AG09319 (cell line): ENCODE measurements at regions not wholly inside any gene's neighbourhood (a gene's known extent, or its start where the extent isn't known, plus 50 kb on each side); places are given as distances from the start of the nearest gene placed in this dataset.

Experiments used
- DNase-seq: peaks from one replicate; pipeline ENCODE4 v3.0.0-alpha.2; 2010; ENCODE audit warnings: low read depth; ENCODE audit errors: extremely low read depth
- TF ChIP-seq, protein P1 (sequence below): IDR thresholded peaks from 2 replicates; pipeline ENCODE4 v1.5.1; 2011; ENCODE audit warnings: low read depth, mild to moderate bottlenecking, inconsistent platforms, low read length, moderate library complexity

DNA sequence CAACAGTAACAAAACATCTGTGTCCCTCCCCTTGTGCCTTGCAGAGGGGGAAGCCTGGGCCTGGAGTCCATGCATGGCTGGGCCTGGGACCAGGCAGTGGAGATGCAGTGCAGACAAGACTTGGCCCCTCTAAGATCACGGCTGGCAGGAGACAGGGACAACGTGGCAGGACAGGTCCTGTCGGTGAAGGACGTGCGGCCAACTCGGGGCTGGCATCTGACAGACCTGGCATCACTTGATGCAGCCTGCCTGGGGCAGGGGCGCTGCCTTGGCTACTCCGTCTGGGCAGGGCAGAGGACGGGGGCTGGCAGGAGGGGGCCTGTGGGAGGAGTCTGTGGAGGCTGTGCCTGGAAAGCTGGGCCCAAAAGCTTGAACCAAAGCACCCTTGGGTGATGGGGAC, 112.1 kb downstream of the CPZ start:
- TF ChIP-seq, protein P1, sequence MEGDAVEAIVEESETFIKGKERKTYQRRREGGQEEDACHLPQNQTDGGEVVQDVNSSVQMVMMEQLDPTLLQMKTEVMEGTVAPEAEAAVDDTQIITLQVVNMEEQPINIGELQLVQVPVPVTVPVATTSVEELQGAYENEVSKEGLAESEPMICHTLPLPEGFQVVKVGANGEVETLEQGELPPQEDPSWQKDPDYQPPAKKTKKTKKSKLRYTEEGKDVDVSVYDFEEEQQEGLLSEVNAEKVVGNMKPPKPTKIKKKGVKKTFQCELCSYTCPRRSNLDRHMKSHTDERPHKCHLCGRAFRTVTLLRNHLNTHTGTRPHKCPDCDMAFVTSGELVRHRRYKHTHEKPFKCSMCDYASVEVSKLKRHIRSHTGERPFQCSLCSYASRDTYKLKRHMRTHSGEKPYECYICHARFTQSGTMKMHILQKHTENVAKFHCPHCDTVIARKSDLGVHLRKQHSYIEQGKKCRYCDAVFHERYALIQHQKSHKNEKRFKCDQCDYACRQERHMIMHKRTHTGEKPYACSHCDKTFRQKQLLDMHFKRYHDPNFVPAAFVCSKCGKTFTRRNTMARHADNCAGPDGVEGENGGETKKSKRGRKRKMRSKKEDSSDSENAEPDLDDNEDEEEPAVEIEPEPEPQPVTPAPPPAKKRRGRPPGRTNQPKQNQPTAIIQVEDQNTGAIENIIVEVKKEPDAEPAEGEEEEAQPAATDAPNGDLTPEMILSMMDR: no peak
- no peak for DNase-seq

GRCh38 chr4:8703857-8704495, 111.4 kb downstream of the CPZ start:
- DNase-seq: no peak
- TF ChIP-seq, protein P1: no peak

GRCh38 chr4:8703401-8703696, 110.8 kb downstream of the CPZ start:
- TF ChIP-seq, protein P1: no peak
- DNase-seq: no peak

GRCh38 chr4:8702516-8703400, 110.2 kb downstream of the CPZ start:
- no peak for DNase-seq
- TF ChIP-seq, protein P1: no peak

DNA sequence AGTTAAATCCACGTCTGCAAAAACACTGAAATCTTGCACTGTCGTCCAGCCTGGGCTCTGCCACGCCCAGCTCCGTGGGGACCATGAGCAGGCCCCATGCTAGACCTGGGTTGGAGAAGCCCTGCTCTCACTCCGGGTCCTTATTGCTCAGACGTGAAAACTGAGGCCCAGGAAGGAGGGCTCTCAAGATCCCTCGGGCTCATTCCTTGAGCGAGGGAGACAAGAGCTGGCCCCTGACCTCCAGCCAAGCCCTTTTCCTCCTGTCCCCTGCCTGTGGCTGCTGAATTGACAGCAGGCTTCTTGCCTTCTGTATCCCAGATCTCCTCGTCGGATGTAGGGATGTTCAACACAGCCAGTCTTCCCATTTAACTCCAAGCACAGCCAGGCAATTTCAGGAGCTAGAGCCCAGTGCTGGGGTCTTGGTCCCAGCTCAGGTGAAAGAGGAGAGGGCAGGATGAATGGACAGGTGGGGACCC, 109.5 kb downstream of the CPZ start:
- DNase-seq: no peak
- TF ChIP-seq, protein P1: no peak

DNA sequence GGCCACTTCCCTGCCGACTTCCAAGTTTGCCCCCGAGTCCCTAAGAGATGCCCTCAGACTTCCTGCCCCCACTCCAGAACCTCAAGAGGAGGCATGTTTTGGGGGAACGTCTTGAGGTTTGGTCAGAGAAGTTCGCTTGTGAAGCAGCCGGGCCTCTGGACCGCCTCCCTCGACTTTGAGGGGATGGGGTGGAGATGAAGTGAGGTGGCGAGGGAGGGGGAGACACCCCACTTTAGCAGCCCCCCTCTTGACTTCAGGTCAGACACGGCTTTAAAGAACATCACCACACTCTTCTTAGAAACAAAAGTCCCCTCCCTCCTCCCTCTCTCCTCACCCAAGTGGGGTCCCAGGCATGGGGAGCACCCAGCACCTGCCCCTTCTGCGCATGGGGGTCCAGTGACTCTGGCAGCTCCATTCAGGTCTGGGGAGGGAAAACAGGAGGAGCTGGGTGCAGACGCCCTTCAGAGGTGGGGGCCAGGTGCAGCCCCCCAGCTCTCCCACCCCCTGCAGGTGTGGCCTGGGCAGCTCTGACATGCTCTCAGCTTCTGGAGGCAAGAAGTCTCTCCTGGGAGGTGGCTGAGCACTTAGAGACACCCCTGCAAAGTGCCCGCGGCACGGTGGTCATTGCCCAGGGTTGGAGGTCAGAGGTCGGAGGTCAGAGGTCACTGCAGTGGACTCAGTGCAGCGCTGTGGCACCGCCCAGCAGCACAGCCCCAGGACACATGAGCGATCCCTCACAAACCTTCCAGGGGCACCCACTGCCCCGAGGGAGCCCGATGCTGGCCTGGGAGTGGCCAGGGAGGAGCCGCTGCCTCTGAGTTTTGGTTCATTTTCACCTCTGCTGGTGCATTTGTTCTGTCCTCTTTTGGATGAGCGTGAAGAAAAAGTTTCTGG, 108.8 kb downstream of the CPZ start:
- no peak for DNase-seq
- TF ChIP-seq, protein P1: no peak
